BLaER1 (cell line): ENCODE measurements at regions not wholly inside any gene's neighbourhood (a gene's known extent, or its start where the extent isn't known, plus 50 kb on each side); places are given as distances from the start of the nearest gene placed in this dataset.
"Not testable (repeated sequence)": the region's sequence is repeated elsewhere in the genome, so short reads cannot be mapped to it uniquely, and the experiment has no call there.

Source experiments
- H3K27ac ChIP-seq: shearing (Covaris generic); formaldehyde crosslinking; 2 replicates; pipeline ENCODE4 v1.8.1; 2022
- H3K27me3 ChIP-seq: shearing (Covaris generic); formaldehyde crosslinking; 2 replicates; pipeline ENCODE4 v1.8.1; 2022
- H3K36me3 ChIP-seq: shearing (Covaris generic); formaldehyde crosslinking; 2 replicates; pipeline ENCODE4 v1.8.1; 2022
- H3K4me1 ChIP-seq: shearing (Covaris generic); formaldehyde crosslinking; 2 replicates; pipeline ENCODE4 v1.8.1; 2022
- H3K4me2 ChIP-seq: shearing (Covaris generic); formaldehyde crosslinking; 2 replicates; pipeline ENCODE4 v1.8.1; 2022
- H3K4me3 ChIP-seq: shearing (Covaris generic); formaldehyde crosslinking; 2 replicates; pipeline ENCODE4 v1.8.1; 2022
- H3K9ac ChIP-seq: shearing (Covaris generic); formaldehyde crosslinking; 2 replicates; pipeline ENCODE4 v1.8.1; 2022
- H3K9me3 ChIP-seq: shearing (Covaris generic); formaldehyde crosslinking; 2 replicates; pipeline ENCODE4 v1.8.1; 2022
- H4K20me1 ChIP-seq: shearing (Covaris generic); formaldehyde crosslinking; 2 replicates; pipeline ENCODE4 v1.8.1; 2022
- Cebpa-rat ChIP-seq: shearing (Covaris generic); IDR thresholded peaks from 2 replicates; pipeline ENCODE4 v1.8.1; 2022

- H3K4me3 ChIP-seq: no peak overlapping the region
- H4K20me1 ChIP-seq: no peaks in the 10 kb centered on the region
- TF ChIP-seq Cebpa-rat: no peak
- H3K4me2 ChIP-seq: no peak overlapping the region
- H3K4me1 ChIP-seq: no peaks in the 10 kb centered on the region
- H3K9me3 ChIP-seq: no peaks in the 10 kb centered on the region
- H3K9ac ChIP-seq: no peak overlapping the region
- no peak overlapping the region for H3K27ac ChIP-seq
- no peaks in the 10 kb centered on the region for H3K36me3 ChIP-seq
- H3K27me3 ChIP-seq: no peaks in the 10 kb centered on the region
Observed at GRCh38 chr12:114174326-114174725, 208.2 kb upstream of the RBM19 start.

GRCh38 chr12:114172135-114172534 is 206.0 kb upstream of the RBM19 start:
- Histone ChIP-seq H3K4me1 (no peaks in the 10 kb centered on the region), H3K4me2 (no peak overlapping the region), H3K36me3 (no peaks in the 10 kb centered on the region), H3K9me3 (no peaks in the 10 kb centered on the region), H4K20me1 (no peaks in the 10 kb centered on the region), H3K27me3 (no peaks in the 10 kb centered on the region), H3K27ac (no peak overlapping the region), H3K4me3 (no peak overlapping the region), H3K9ac (no peak overlapping the region)
- TF ChIP-seq Cebpa-rat: no peak

- no peaks in the 10 kb centered on the region for H3K4me1 ChIP-seq
- no peak overlapping the region for H3K4me2 ChIP-seq
- no peak for TF ChIP-seq Cebpa-rat
- H4K20me1 ChIP-seq: no peaks in the 10 kb centered on the region
- H3K4me3 ChIP-seq: no peak overlapping the region
- no peak overlapping the region for H3K27ac ChIP-seq
- no peak overlapping the region for H3K9ac ChIP-seq
- H3K36me3 ChIP-seq: no peaks in the 10 kb centered on the region
- H3K27me3 ChIP-seq: no peaks in the 10 kb centered on the region
- H3K9me3 ChIP-seq: no peaks in the 10 kb centered on the region
Observed at GRCh38 chr12:114168061-114168460, 201.9 kb upstream of the RBM19 start.

- TF ChIP-seq Cebpa-rat: no peak
- Histone ChIP-seq H4K20me1 (no peaks in the 10 kb centered on the region), H3K9ac (no peak overlapping the region), H3K9me3 (no peaks in the 10 kb centered on the region), H3K27ac (no peak overlapping the region), H3K27me3 (no peaks in the 10 kb centered on the region), H3K4me3 (no peak overlapping the region), H3K4me2 (no peak overlapping the region), H3K36me3 (no peaks in the 10 kb centered on the region), H3K4me1 (no peaks in the 10 kb centered on the region)
Observed at GRCh38 chr12:114167431-114167830, 201.3 kb upstream of the RBM19 start.

- H3K4me1 ChIP-seq: no peaks in the 10 kb centered on the region
- H3K27ac ChIP-seq: no peak overlapping the region
- H3K9ac ChIP-seq: no peak overlapping the region
- TF ChIP-seq Cebpa-rat: no peak
- no peaks in the 10 kb centered on the region for H3K36me3 ChIP-seq
- H3K4me3 ChIP-seq: no peak overlapping the region
- H3K9me3 ChIP-seq: no peaks in the 10 kb centered on the region
- no peak overlapping the region for H3K4me2 ChIP-seq
- no peaks in the 10 kb centered on the region for H3K27me3 ChIP-seq
- H4K20me1 ChIP-seq: no peaks in the 10 kb centered on the region
Observed at GRCh38 chr12:114166362-114166761, 200.2 kb upstream of the RBM19 start.

- no peaks in the 10 kb centered on the region for H4K20me1 ChIP-seq
- H3K4me1 ChIP-seq: no peaks in the 10 kb centered on the region
- no peaks in the 10 kb centered on the region for H3K36me3 ChIP-seq
- no peaks in the 10 kb centered on the region for H3K9me3 ChIP-seq
- H3K27ac ChIP-seq: no peak overlapping the region
- no peak for TF ChIP-seq Cebpa-rat
- no peaks in the 10 kb centered on the region for H3K27me3 ChIP-seq
- H3K4me3 ChIP-seq: no peak overlapping the region
- H3K4me2 ChIP-seq: no peak overlapping the region
- no peak overlapping the region for H3K9ac ChIP-seq
Observed at GRCh38 chr12:114165921-114166320, 199.8 kb upstream of the RBM19 start.

DNA sequence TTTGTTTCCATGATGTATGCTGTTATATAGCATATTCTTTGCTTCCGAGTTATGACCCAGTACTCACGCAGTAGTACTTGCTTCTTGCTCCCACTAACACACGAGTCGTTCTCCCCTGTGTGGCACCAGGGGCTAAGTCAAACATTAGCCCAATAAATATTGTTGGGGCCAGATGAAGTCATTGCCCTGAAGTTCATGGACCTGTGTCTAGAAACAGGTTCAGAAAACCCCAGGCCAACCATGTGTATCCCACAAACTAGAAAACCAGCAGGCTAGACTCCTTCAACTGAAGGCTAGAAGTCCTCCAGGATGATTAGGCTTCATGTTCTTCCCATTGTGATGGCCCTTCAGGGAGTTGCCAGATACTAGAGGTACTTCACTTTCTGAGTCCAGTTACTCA is 198.2 kb upstream of the RBM19 start:
- H4K20me1 ChIP-seq: no peaks in the 10 kb centered on the region
- H3K4me2 ChIP-seq: no peak overlapping the region
- no peak overlapping the region for H3K4me3 ChIP-seq
- no peak overlapping the region for H3K27ac ChIP-seq
- H3K9ac ChIP-seq: no peak overlapping the region
- TF ChIP-seq Cebpa-rat: no peak
- no peaks in the 10 kb centered on the region for H3K9me3 ChIP-seq
- H3K4me1 ChIP-seq: no peaks in the 10 kb centered on the region
- no peaks in the 10 kb centered on the region for H3K36me3 ChIP-seq
- no peaks in the 10 kb centered on the region for H3K27me3 ChIP-seq

GRCh38 chr12:114163771-114164170 is 197.6 kb upstream of the RBM19 start:
- Histone ChIP-seq H4K20me1 (no peaks in the 10 kb centered on the region), H3K4me2 (no peak overlapping the region)

GRCh38 chr12:114160445-114160844 is 194.3 kb upstream of the RBM19 start:
- Histone ChIP-seq H3K4me2 (no peak overlapping the region), H3K4me1 (no peaks in the 10 kb centered on the region)

More at GRCh38 chr12:114163771-114164170, 197.6 kb upstream of the RBM19 start:
- Histone ChIP-seq H3K4me1 (no peaks in the 10 kb centered on the region), H3K27me3 (no peaks in the 10 kb centered on the region), H3K9ac (no peak overlapping the region), H3K9me3 (no peaks in the 10 kb centered on the region), H3K27ac (no peak overlapping the region), H3K4me3 (no peak overlapping the region), H3K36me3 (no peaks in the 10 kb centered on the region)
- no peak for TF ChIP-seq Cebpa-rat

DNA sequence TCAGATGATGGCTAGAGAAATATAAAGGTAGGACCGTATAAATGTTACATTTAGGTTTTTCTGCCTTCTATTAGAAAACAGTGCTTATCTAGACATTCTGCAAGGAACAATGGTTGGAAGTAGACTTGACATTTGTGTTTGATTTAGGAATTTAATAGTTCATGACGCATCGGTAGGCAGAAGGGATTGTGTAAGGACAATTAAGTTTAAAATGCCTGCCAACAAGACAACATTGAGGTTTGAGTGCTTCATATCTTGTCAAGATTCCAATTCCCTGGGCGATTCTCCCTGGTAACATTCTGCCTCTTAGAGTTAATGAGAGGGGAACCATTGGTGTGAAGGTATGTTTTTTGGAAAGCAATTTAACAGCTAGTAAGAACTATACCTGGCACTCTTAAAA is 186.8 kb upstream of the RBM19 start:
- no peaks in the 10 kb centered on the region for H4K20me1 ChIP-seq
- H3K4me1 ChIP-seq: no peaks in the 10 kb centered on the region
- no peak overlapping the region for H3K4me2 ChIP-seq
- H3K27me3 ChIP-seq: no peaks in the 10 kb centered on the region
- H3K36me3 ChIP-seq: no peaks in the 10 kb centered on the region
- H3K9me3 ChIP-seq: no peaks in the 10 kb centered on the region
- no peak for TF ChIP-seq Cebpa-rat
- H3K9ac ChIP-seq: no peak overlapping the region
- no peak overlapping the region for H3K27ac ChIP-seq
- H3K4me3 ChIP-seq: no peak overlapping the region

More at GRCh38 chr12:114160445-114160844, 194.3 kb upstream of the RBM19 start:
- no peaks in the 10 kb centered on the region for H3K27me3 ChIP-seq
- no peak for TF ChIP-seq Cebpa-rat
- H3K9ac ChIP-seq: no peak overlapping the region
- H4K20me1 ChIP-seq: no peaks in the 10 kb centered on the region
- H3K36me3 ChIP-seq: no peaks in the 10 kb centered on the region
- no peak overlapping the region for H3K4me3 ChIP-seq
- H3K9me3 ChIP-seq: no peaks in the 10 kb centered on the region
- H3K27ac ChIP-seq: no peak overlapping the region

DNA sequence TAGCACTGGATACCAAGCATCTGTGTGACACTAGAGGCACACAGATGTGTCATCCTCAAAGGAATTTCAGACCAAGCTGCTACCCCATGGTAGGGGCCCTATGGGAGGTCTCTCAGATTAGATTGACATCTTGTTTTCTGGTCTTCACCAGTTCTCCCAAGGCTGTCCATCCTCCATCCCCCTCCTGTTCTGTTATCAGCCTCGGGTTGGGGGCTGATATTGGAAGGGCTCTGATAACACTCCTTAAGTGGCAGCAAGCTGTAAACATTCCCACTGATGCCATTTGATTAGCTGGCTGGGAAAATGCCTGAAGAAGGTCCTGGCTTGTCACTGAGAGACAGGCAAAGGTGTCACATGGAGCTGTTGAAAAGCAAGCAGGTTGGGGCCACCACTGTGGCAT is 185.9 kb upstream of the RBM19 start:
- H3K4me3 ChIP-seq: no peak overlapping the region
- H3K4me1 ChIP-seq: no peaks in the 10 kb centered on the region
- H3K9ac ChIP-seq: no peak overlapping the region
- no peaks in the 10 kb centered on the region for H3K27me3 ChIP-seq
- no peaks in the 10 kb centered on the region for H4K20me1 ChIP-seq
- no peak for TF ChIP-seq Cebpa-rat
- H3K36me3 ChIP-seq: no peaks in the 10 kb centered on the region
- H3K4me2 ChIP-seq: no peak overlapping the region
- no peaks in the 10 kb centered on the region for H3K9me3 ChIP-seq
- H3K27ac ChIP-seq: no peak overlapping the region

- H3K9me3 ChIP-seq, H3K27me3 ChIP-seq, H3K27ac ChIP-seq, H4K20me1 ChIP-seq, H3K4me1 ChIP-seq, H3K36me3 ChIP-seq, H3K4me3 ChIP-seq, H3K9ac ChIP-seq, H3K4me2 ChIP-seq: not testable (repeated sequence)
Observed at GRCh38 chr12:114150584-114150983, 184.5 kb upstream of the RBM19 start.
